ENCODE measurements at regions not wholly inside any gene's neighbourhood (a gene's known extent, or its start where the extent isn't known, plus 50 kb on each side); places are given as distances from the start of the nearest gene placed in this dataset.

GRCh38 chr5:73322437-73323076 lies 126.0 kb downstream of the FOXD1 start:
- TF ChIP-seq CTCF (conservative IDR thresholded peaks at IDR 0.05; ENCODE audit: low read depth, low read length): no peak
- TF ChIP-seq POLR2A (IDR thresholded peaks at IDR 0.05; ENCODE audit: low read depth, low read length): no peak
- TF ChIP-seq CEBPB (IDR thresholded peaks at IDR 0.05; ENCODE audit: low read depth, low read length): no peak
- no peak for TF ChIP-seq SMC3 (IDR thresholded peaks at IDR 0.05; ENCODE audit: low read depth, low read length)

Data from IMR-90 (cell line).